ENCODE measurements at regions not wholly inside any gene's neighbourhood (a gene's known extent, or its start where the extent isn't known, plus 50 kb on each side); places are given as distances from the start of the nearest gene placed in this dataset.
"Not testable (repeated sequence)": the region's sequence is repeated elsewhere in the genome, so short reads cannot be mapped to it uniquely, and the experiment has no call there.

GRCh38 chr21:36207577-36208320, 51.1 kb downstream of the DOP1B start:
- DNase-seq (ENCODE audit: low spot score), result no peak

- no peak for DNase-seq (ENCODE audit: low spot score)
These were observed 51.8 kb downstream of the DOP1B start for GRCh38 chr21:36208326-36209013.

GRCh38 chr21:36209626-36210171, 53.1 kb downstream of the DOP1B start:
- DNase-seq (ENCODE audit: low spot score), result no peak

GRCh38 chr21:36210779-36211659, 54.4 kb downstream of the DOP1B start:
- no peak for DNase-seq (ENCODE audit: low spot score)

GRCh38 chr21:36211660-36212512, 55.3 kb downstream of the DOP1B start:
- DNase-seq (ENCODE audit: low spot score), result peak; percentile 36

- no peak for DNase-seq (ENCODE audit: low spot score)
These were observed 55.8 kb downstream of the DOP1B start for GRCh38 chr21:36212513-36212780.

- no peak for DNase-seq (ENCODE audit: low spot score)
These were observed 57.9 kb downstream of the DOP1B start for GRCh38 chr21:36214561-36214960.

GRCh38 chr21:36217743-36218142, 61.1 kb downstream of the DOP1B start:
- no peak for DNase-seq (ENCODE audit: low spot score)

GRCh38 chr21:36218691-36219090, 62.1 kb downstream of the DOP1B start:
- DNase-seq (ENCODE audit: low spot score), result no peak

GRCh38 chr21:36223451-36223850, 66.8 kb downstream of the DOP1B start:
- DNase-seq (ENCODE audit: low spot score), result no peak

GRCh38 chr21:36229181-36229580, 72.6 kb downstream of the DOP1B start:
- no peak for DNase-seq (ENCODE audit: low spot score)

GRCh38 chr21:36231444-36231843, 74.8 kb downstream of the DOP1B start:
- DNase-seq (ENCODE audit: low spot score), result not testable (repeated sequence)

- no peak for DNase-seq (ENCODE audit: low spot score)
These were observed 76.0 kb downstream of the DOP1B start for GRCh38 chr21:36232641-36233040.

GRCh38 chr21:36235058-36235582, 78.5 kb downstream of the DOP1B start:
- DNase-seq (ENCODE audit: low spot score), result no peak

- no peak for DNase-seq (ENCODE audit: low spot score)
These were observed 79.6 kb downstream of the DOP1B start for GRCh38 chr21:36236052-36236730.

GRCh38 chr21:36237441-36237840, 80.8 kb downstream of the DOP1B start:
- no peak for DNase-seq (ENCODE audit: low spot score)

- no peak for DNase-seq (ENCODE audit: low spot score)
These were observed 80.4 kb upstream of the MORC3 start for GRCh38 chr21:36239585-36239984.

GRCh38 chr21:36241717-36242116, 78.3 kb upstream of the MORC3 start:
- no peak for DNase-seq (ENCODE audit: low spot score)

- no peak for DNase-seq (ENCODE audit: low spot score)
These were observed 74.9 kb upstream of the MORC3 start for GRCh38 chr21:36245115-36245514.

- DNase-seq (ENCODE audit: low spot score), result no peak
These were observed 74.3 kb upstream of the MORC3 start for GRCh38 chr21:36245649-36246048.

GRCh38 chr21:36246080-36246631, 73.8 kb upstream of the MORC3 start:
- no peak for DNase-seq (ENCODE audit: low spot score)

Data from COLO829 (cell line).